IPS-18c (cell line): ENCODE measurements at regions not wholly inside any gene's neighbourhood (a gene's known extent, or its start where the extent isn't known, plus 50 kb on each side); places are given as distances from the start of the nearest gene placed in this dataset.
"Not testable (repeated sequence)": the region's sequence is repeated elsewhere in the genome, so short reads cannot be mapped to it uniquely, and the experiment has no call there.

Experiments
- H3K4me3 ChIP-seq: 2 replicates; pipeline ENCODE4 v1.7.0; 2013; ENCODE audit warnings: low read depth, mild to moderate bottlenecking, low read length, moderate library complexity; ENCODE audit not compliant: insufficient read depth
- H3K9me3 ChIP-seq: one replicate; pipeline ENCODE4 v1.6.1; 2013; ENCODE audit warnings: mild to moderate bottlenecking, low read length, moderate library complexity; ENCODE audit not compliant: control insufficient read depth, insufficient read depth

- H3K9me3 ChIP-seq, result no peaks in the 10 kb centered on the region
These were observed 137.6 kb upstream of the THSD7A start for GRCh38 chr7:11969643-11970042.

GRCh38 chr7:11970132-11970531, 138.1 kb upstream of the THSD7A start:
- H3K9me3 ChIP-seq, result no peaks in the 10 kb centered on the region
- H3K4me3 ChIP-seq, result no peak overlapping the region

More at GRCh38 chr7:11969643-11970042, 137.6 kb upstream of the THSD7A start:
- H3K4me3 ChIP-seq, result no peak overlapping the region

GRCh38 chr7:11985376-11985775, 153.4 kb upstream of the THSD7A start:
- Histone ChIP-seq H3K4me3 (no peak overlapping the region), H3K9me3 (no peaks in the 10 kb centered on the region)

GRCh38 chr7:11985971-11986370, 154.0 kb upstream of the THSD7A start:
- Histone ChIP-seq H3K9me3 (no peaks in the 10 kb centered on the region), H3K4me3 (no peak overlapping the region)

- Histone ChIP-seq H3K9me3 (no peaks in the 10 kb centered on the region), H3K4me3 (no peak overlapping the region)
These were observed 156.2 kb upstream of the THSD7A start for GRCh38 chr7:11988186-11988585.

- H3K4me3 ChIP-seq, result no peak overlapping the region
These were observed 170.4 kb upstream of the THSD7A start for GRCh38 chr7:12002428-12002827.

GRCh38 chr7:12004581-12004980, 172.6 kb upstream of the THSD7A start:
- Histone ChIP-seq H3K4me3 (no peak overlapping the region), H3K9me3 (no peaks in the 10 kb centered on the region)

More at GRCh38 chr7:12002428-12002827, 170.4 kb upstream of the THSD7A start:
- no peaks in the 10 kb centered on the region for H3K9me3 ChIP-seq

- Histone ChIP-seq H3K4me3 (no peak overlapping the region), H3K9me3 (no peaks in the 10 kb centered on the region)
These were observed 175.6 kb upstream of the THSD7A start for GRCh38 chr7:12007576-12007975.

- Histone ChIP-seq H3K4me3 (no peak overlapping the region), H3K9me3 (no peaks in the 10 kb centered on the region)
These were observed 182.0 kb upstream of the THSD7A start for GRCh38 chr7:12013983-12014382.

GRCh38 chr7:12016439-12016838, 184.4 kb upstream of the THSD7A start:
- H3K9me3 ChIP-seq, result no peaks in the 10 kb centered on the region

GRCh38 chr7:12017046-12017445, 185.0 kb upstream of the THSD7A start:
- H3K9me3 ChIP-seq, result no peaks in the 10 kb centered on the region
- no peak overlapping the region for H3K4me3 ChIP-seq

More at GRCh38 chr7:12016439-12016838, 184.4 kb upstream of the THSD7A start:
- no peak overlapping the region for H3K4me3 ChIP-seq

- H3K4me3 ChIP-seq, H3K9me3 ChIP-seq: not testable (repeated sequence)
These were observed 189.1 kb upstream of the TMEM106B start for GRCh38 chr7:12022011-12022410.

GRCh38 chr7:12025246-12025645, 185.8 kb upstream of the TMEM106B start:
- H3K4me3 ChIP-seq, result no peak overlapping the region
- no peaks in the 10 kb centered on the region for H3K9me3 ChIP-seq

- Histone ChIP-seq H3K9me3 (no peaks in the 10 kb centered on the region), H3K4me3 (no peak overlapping the region)
These were observed 182.6 kb upstream of the TMEM106B start for GRCh38 chr7:12028508-12028907.

- Histone ChIP-seq H3K4me3 (no peak overlapping the region), H3K9me3 (no peaks in the 10 kb centered on the region)
These were observed 181.0 kb upstream of the TMEM106B start for GRCh38 chr7:12030116-12030515.

- H3K4me3 ChIP-seq, result no peak overlapping the region
- H3K9me3 ChIP-seq, result no peaks in the 10 kb centered on the region
These were observed 179.9 kb upstream of the TMEM106B start for GRCh38 chr7:12031186-12031585.

- Histone ChIP-seq H3K4me3 (no peak overlapping the region), H3K9me3 (no peaks in the 10 kb centered on the region)
These were observed 179.5 kb upstream of the TMEM106B start for GRCh38 chr7:12031638-12032037.

- Histone ChIP-seq H3K9me3 (no peaks in the 10 kb centered on the region), H3K4me3 (no peak overlapping the region)
These were observed 178.9 kb upstream of the TMEM106B start for GRCh38 chr7:12032146-12032545.

GRCh38 chr7:12043457-12043856, 167.6 kb upstream of the TMEM106B start:
- not testable (repeated sequence) for H3K4me3 ChIP-seq, H3K9me3 ChIP-seq
